Neural cell (in vitro differentiated cells): ENCODE measurements at regions not wholly inside any gene's neighbourhood (a gene's known extent, or its start where the extent isn't known, plus 50 kb on each side); places are given as distances from the start of the nearest gene placed in this dataset.

Experiments
- H2AFZ ChIP-seq: fragments of 200-600, 300-800 bp; sonication (generic), shearing (Covaris generic); 2 replicates; pipeline ENCODE4 v1.6.0; 2014; ENCODE audit warnings: low read depth, mild to moderate bottlenecking, antibody characterized with exemption, low read length, moderate library complexity
- H3F3A ChIP-seq: fragments of 200-600 bp; shearing (Covaris generic); 2 replicates; pipeline ENCODE4 v1.6.1; 2016; ENCODE audit warnings: mild to moderate bottlenecking, moderate library complexity, mixed read lengths, antibody characterized with exemption, low read length; ENCODE audit not compliant: insufficient read depth, poor library complexity, severe bottlenecking
- H3K27ac ChIP-seq: fragments of 200-600, 300-800 bp; sonication (generic), shearing (Covaris generic); 2 replicates; pipeline ENCODE4 v1.5.1; 2014; ENCODE audit warnings: mild to moderate bottlenecking, low read length, moderate library complexity
- H3K27me3 ChIP-seq: fragments of 300-800, 200-600 bp; sonication (generic), shearing (Covaris generic); 2 replicates; pipeline ENCODE4 v1.6.0; 2014; ENCODE audit warnings: mild to moderate bottlenecking, low read depth, low read length, moderate library complexity; ENCODE audit not compliant: insufficient read depth
- H3K36me3 ChIP-seq: fragments of 300-800, 200-600 bp; sonication (generic), shearing (Covaris generic); 2 replicates; pipeline ENCODE4 v1.5.1; 2014; ENCODE audit warnings: mild to moderate bottlenecking, antibody characterized with exemption, low read length, moderate library complexity; ENCODE audit not compliant: insufficient read depth
- H3K4me2 ChIP-seq: fragments of 300-800, 200-600 bp; sonication (generic), shearing (Covaris generic); 2 replicates; pipeline ENCODE4 v1.6.0; 2014; ENCODE audit warnings: mild to moderate bottlenecking, low read length
- H3K4me3 ChIP-seq: fragments of 300-800, 200-600 bp; sonication (generic), shearing (Covaris generic); 2 replicates; pipeline ENCODE4 v1.5.1; 2014; ENCODE audit warnings: mild to moderate bottlenecking, low read length, moderate library complexity
- H3K79me2 ChIP-seq: fragments of 200-600 bp; shearing (Covaris generic); replicated peaks from 2 replicates; pipeline ENCODE4 v1.6.0; 2014; ENCODE audit warnings: mild to moderate bottlenecking, low read length, moderate library complexity; ENCODE audit not compliant: insufficient read depth
- H3K9ac ChIP-seq: fragments of 300-800, 200-600 bp; sonication (generic), shearing (Covaris generic); 2 replicates; pipeline ENCODE4 v1.6.1; 2016; ENCODE audit warnings: mild to moderate bottlenecking, low read length, mixed read lengths
- H3K9me2 ChIP-seq: fragments of 200-600 bp; shearing (Covaris generic); 2 replicates; pipeline ENCODE4 v1.6.1; 2016; ENCODE audit warnings: mild to moderate bottlenecking, low read length, mixed read lengths; ENCODE audit not compliant: insufficient read depth
- H3K9me3 ChIP-seq: fragments of 200-600, 300-800 bp; sonication (generic), shearing (Covaris generic); 2 replicates; pipeline ENCODE4 v1.6.1; 2016; ENCODE audit warnings: mild to moderate bottlenecking, mixed run types, low read length, moderate library complexity, mixed read lengths
- H4K20me1 ChIP-seq: fragments of 200-600 bp; shearing (Covaris generic); 2 replicates; pipeline ENCODE4 v1.6.1; 2016; ENCODE audit warnings: mild to moderate bottlenecking, mixed run types; ENCODE audit not compliant: insufficient read depth
- EP300 ChIP-seq: fragments of 450-650 bp; conservative IDR thresholded peaks from 2 replicates; pipeline ENCODE4 v1.6.1; 2014; ENCODE audit warnings: antibody characterized with exemption, mild to moderate bottlenecking, moderate library complexity; ENCODE audit not compliant: poor library complexity, severe bottlenecking
- EZH2 ChIP-seq: fragments of 200-600, 300-800 bp; shearing (Covaris generic), sonication (generic); IDR thresholded peaks from 2 replicates; pipeline ENCODE4 v1.6.1; 2014; ENCODE audit warnings: antibody characterized with exemption, low read length, borderline replicate concordance, mild to moderate bottlenecking; ENCODE audit not compliant: insufficient read depth, poor library complexity, severe bottlenecking
- MXI1 ChIP-seq: fragments of 450-650 bp; conservative IDR thresholded peaks from 2 replicates; pipeline ENCODE4 v1.6.1; 2014; ENCODE audit warnings: antibody characterized with exemption, mild to moderate bottlenecking; ENCODE audit not compliant: poor library complexity, severe bottlenecking
- POLR2AphosphoS5 ChIP-seq: IDR thresholded peaks from 2 replicates; pipeline ENCODE4 v1.6.1; 2012
- RAD21 ChIP-seq: fragments of 450-650 bp; conservative IDR thresholded peaks from 2 replicates; pipeline ENCODE4 v1.6.1; 2014; ENCODE audit warnings: antibody characterized with exemption, mild to moderate bottlenecking, moderate library complexity
- SMC3 ChIP-seq: fragments of 450-650 bp; conservative IDR thresholded peaks from 2 replicates; pipeline ENCODE4 v1.6.1; 2014; ENCODE audit warnings: antibody characterized with exemption, mild to moderate bottlenecking, moderate library complexity; ENCODE audit not compliant: poor library complexity
- TAF1 ChIP-seq: IDR thresholded peaks from 2 replicates; pipeline ENCODE4 v1.6.1; 2012; ENCODE audit warnings: low read depth
- TF ChIP-seq, protein P1 (sequence below): fragments of 450-650 bp; IDR thresholded peaks from 2 replicates; pipeline ENCODE4 v1.5.1; 2014; ENCODE audit warnings: antibody characterized with exemption, mild to moderate bottlenecking, moderate library complexity; ENCODE audit not compliant: poor library complexity, severe bottlenecking
- TF ChIP-seq, protein P2 (sequence below): IDR thresholded peaks from 2 replicates; pipeline ENCODE4 v1.6.1; 2012; ENCODE audit warnings: borderline replicate concordance

DNA sequence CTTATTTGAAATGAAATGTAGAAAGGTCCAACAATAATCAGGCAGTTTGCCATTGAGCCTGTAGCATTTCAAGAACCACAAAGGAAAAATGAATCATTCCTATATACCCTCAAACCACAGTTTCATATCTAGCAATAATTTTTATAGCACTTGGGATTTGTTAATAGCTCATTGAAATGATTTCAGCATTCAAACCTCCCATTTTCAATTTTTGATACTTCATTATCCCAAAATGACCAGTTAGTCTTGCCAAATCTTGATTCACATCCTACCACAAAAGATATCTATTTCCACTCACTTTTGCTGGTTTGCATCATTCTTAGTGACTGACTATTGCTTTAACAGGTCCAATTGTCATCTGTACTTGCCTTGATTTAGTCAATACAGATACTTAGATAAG is 790.1 kb downstream of the TLE1 start:
- Histone ChIP-seq H3K4me2 (no peak overlapping the region), H4K20me1 (no peaks in the 10 kb centered on the region), H3K9me2 (no peaks in the 10 kb centered on the region), H3K27me3 (no peaks in the 10 kb centered on the region), H3K9me3 (peaks cover 8% of the 10 kb centered on the region), H3K27ac (no peak overlapping the region), H3F3A (no peaks in the 10 kb centered on the region), H3K9ac (no peak overlapping the region), H3K36me3 (no peaks in the 10 kb centered on the region), H3K79me2 (no peaks in the 10 kb centered on the region), H2AFZ (no peak overlapping the region), H3K4me3 (no peak overlapping the region)
- no peak for TF ChIP-seq EZH2
- TF ChIP-seq, protein P1, sequence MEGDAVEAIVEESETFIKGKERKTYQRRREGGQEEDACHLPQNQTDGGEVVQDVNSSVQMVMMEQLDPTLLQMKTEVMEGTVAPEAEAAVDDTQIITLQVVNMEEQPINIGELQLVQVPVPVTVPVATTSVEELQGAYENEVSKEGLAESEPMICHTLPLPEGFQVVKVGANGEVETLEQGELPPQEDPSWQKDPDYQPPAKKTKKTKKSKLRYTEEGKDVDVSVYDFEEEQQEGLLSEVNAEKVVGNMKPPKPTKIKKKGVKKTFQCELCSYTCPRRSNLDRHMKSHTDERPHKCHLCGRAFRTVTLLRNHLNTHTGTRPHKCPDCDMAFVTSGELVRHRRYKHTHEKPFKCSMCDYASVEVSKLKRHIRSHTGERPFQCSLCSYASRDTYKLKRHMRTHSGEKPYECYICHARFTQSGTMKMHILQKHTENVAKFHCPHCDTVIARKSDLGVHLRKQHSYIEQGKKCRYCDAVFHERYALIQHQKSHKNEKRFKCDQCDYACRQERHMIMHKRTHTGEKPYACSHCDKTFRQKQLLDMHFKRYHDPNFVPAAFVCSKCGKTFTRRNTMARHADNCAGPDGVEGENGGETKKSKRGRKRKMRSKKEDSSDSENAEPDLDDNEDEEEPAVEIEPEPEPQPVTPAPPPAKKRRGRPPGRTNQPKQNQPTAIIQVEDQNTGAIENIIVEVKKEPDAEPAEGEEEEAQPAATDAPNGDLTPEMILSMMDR = no peak
- TF ChIP-seq EP300 = no peak
- TF ChIP-seq TAF1 = no peak
- no peak for TF ChIP-seq POLR2AphosphoS5
- no peak for TF ChIP-seq RAD21
- TF ChIP-seq SMC3 = no peak
- TF ChIP-seq MXI1 = no peak
- TF ChIP-seq, protein P2, sequence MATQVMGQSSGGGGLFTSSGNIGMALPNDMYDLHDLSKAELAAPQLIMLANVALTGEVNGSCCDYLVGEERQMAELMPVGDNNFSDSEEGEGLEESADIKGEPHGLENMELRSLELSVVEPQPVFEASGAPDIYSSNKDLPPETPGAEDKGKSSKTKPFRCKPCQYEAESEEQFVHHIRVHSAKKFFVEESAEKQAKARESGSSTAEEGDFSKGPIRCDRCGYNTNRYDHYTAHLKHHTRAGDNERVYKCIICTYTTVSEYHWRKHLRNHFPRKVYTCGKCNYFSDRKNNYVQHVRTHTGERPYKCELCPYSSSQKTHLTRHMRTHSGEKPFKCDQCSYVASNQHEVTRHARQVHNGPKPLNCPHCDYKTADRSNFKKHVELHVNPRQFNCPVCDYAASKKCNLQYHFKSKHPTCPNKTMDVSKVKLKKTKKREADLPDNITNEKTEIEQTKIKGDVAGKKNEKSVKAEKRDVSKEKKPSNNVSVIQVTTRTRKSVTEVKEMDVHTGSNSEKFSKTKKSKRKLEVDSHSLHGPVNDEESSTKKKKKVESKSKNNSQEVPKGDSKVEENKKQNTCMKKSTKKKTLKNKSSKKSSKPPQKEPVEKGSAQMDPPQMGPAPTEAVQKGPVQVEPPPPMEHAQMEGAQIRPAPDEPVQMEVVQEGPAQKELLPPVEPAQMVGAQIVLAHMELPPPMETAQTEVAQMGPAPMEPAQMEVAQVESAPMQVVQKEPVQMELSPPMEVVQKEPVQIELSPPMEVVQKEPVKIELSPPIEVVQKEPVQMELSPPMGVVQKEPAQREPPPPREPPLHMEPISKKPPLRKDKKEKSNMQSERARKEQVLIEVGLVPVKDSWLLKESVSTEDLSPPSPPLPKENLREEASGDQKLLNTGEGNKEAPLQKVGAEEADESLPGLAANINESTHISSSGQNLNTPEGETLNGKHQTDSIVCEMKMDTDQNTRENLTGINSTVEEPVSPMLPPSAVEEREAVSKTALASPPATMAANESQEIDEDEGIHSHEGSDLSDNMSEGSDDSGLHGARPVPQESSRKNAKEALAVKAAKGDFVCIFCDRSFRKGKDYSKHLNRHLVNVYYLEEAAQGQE = no peak

DNA sequence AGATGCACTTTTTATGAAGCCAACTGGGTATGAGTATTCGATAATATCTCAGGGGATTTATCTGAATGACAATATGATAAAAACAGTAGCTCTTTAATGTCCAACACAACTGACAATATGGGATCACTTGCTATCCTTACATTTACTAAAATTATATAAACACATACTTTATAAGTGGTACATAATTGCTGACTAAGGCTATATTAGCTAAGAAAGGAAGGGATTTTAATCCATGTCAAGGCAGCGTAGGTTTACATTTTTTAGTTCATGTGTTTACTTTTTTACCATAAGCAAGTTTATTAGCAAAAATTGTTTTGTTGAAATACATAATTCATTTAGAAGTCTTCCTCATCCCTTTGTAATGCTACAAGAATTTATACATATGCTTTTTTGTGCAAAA is 796.2 kb downstream of the TLE1 start:
- no peak overlapping the region for H3K4me2 ChIP-seq
- no peak overlapping the region for H3K4me3 ChIP-seq
- no peaks in the 10 kb centered on the region for H3K9me2 ChIP-seq
- H3K27ac ChIP-seq = no peak overlapping the region
- H2AFZ ChIP-seq = no peak overlapping the region
- no peaks in the 10 kb centered on the region for H3F3A ChIP-seq
- no peaks in the 10 kb centered on the region for H3K79me2 ChIP-seq
- H3K9ac ChIP-seq = no peak overlapping the region
- no peaks in the 10 kb centered on the region for H3K27me3 ChIP-seq
- no peaks in the 10 kb centered on the region for H4K20me1 ChIP-seq
- TF ChIP-seq, protein P2 = no peak
- TF ChIP-seq SMC3 = no peak
- no peaks in the 10 kb centered on the region for H3K36me3 ChIP-seq
- peaks cover 8% of the 10 kb centered on the region for H3K9me3 ChIP-seq
